Transverse colon (tissue), 3 donors: ENCODE measurements at regions not wholly inside any gene's neighbourhood (a gene's known extent, or its start where the extent isn't known, plus 50 kb on each side); places are given as distances from the start of the nearest gene placed in this dataset.

Experiments
- CTCF ChIP-seq, 5 experiments: fragments of 200-600 bp in 3 of 5; fragments of 450-650 bp in 2 of 5; sonication (generic) in 3 of 5; IDR thresholded peaks; 1 replicate in 2 of 5; 2 replicates in 3 of 5; pipeline ENCODE4 v1.5.1; 2016 to 2017; ENCODE audit warnings: antibody characterized with exemption in 5 of 5, inconsistent platforms in 3 of 5, mild to moderate bottlenecking in 2 of 5, moderate library complexity in 1 of 5
- EP300 ChIP-seq: sonication (generic); formaldehyde crosslinking; IDR thresholded peaks from one replicate; pipeline ENCODE4 v1.6.1; 2017; ENCODE audit warnings: antibody characterized with exemption, low read depth
- POLR2A ChIP-seq: fragments of 450-650 bp; IDR thresholded peaks from one replicate; pipeline ENCODE4 v1.6.1; 2016; ENCODE audit warnings: antibody characterized with exemption, mild to moderate bottlenecking, moderate library complexity

DNA sequence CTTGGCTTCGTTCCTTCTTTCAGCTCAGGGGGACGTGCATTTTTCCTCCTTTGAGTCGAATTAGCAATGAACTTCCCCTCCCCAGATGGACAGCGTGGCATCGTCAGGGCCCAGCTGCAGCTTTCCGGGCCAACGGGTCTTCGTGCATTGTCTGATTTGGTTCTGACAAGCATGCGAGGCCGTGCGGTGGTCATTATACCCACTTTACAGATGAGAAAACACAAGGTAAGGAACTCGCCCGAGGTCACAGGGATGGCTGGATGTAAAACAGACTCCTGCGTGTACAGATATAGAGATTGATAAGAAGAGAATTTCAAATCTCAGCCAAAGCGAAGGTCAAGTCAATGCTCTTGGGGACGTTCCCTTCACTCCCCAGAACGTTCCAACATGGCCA, 187.6 kb upstream of the SULF2 start:
- no peak for TF ChIP-seq POLR2A
- TF ChIP-seq CTCF (IDR thresholded peaks at IDR 0.05), result no peak
- TF ChIP-seq EP300, result no peak
